BLaER1 treated with 17β-estradiol and CSF1 and Interleukin-3, amounts not matched to agents 10 nM and 100 nM (cell line): ENCODE measurements at regions not wholly inside any gene's neighbourhood (a gene's known extent, or its start where the extent isn't known, plus 50 kb on each side); places are given as distances from the start of the nearest gene placed in this dataset.

ENCODE experiments used
- H3K27ac ChIP-seq, 11 experiments: shearing (Covaris generic); formaldehyde crosslinking; 2 replicates each; pipeline ENCODE4 v1.8.1; 2022
- H3K27me3 ChIP-seq, 11 experiments: shearing (Covaris generic); formaldehyde crosslinking; 2 replicates each; pipeline ENCODE4 v1.8.1; 2022
- H3K36me3 ChIP-seq, 11 experiments: shearing (Covaris generic); formaldehyde crosslinking; 2 replicates each; pipeline ENCODE4 v1.8.1; 2022
- H3K4me1 ChIP-seq, 10 experiments: shearing (Covaris generic); formaldehyde crosslinking; 2 replicates each; pipeline ENCODE4 v1.8.1; 2022
- H3K4me2 ChIP-seq, 11 experiments: shearing (Covaris generic); formaldehyde crosslinking; 2 replicates each; pipeline ENCODE4 v1.8.1; 2022
- H3K4me3 ChIP-seq, 10 experiments: shearing (Covaris generic); formaldehyde crosslinking; 2 replicates each; pipeline ENCODE4 v1.8.1; 2022
- H3K9ac ChIP-seq, 11 experiments: shearing (Covaris generic); formaldehyde crosslinking; 2 replicates each; pipeline ENCODE4 v1.8.1; 2022
- H3K9me3 ChIP-seq, 11 experiments: shearing (Covaris generic); formaldehyde crosslinking; replicated peaks in 1 of 11; 2 replicates each; pipeline ENCODE4 v1.8.1; 2022
- H4K20me1 ChIP-seq, 11 experiments: shearing (Covaris generic); formaldehyde crosslinking; 2 replicates each; pipeline ENCODE4 v1.8.1; 2022
- Cebpa-rat ChIP-seq, 11 experiments: shearing (Covaris generic); IDR thresholded peaks; 2 replicates each; pipeline ENCODE4 v1.8.1; 2022

DNA sequence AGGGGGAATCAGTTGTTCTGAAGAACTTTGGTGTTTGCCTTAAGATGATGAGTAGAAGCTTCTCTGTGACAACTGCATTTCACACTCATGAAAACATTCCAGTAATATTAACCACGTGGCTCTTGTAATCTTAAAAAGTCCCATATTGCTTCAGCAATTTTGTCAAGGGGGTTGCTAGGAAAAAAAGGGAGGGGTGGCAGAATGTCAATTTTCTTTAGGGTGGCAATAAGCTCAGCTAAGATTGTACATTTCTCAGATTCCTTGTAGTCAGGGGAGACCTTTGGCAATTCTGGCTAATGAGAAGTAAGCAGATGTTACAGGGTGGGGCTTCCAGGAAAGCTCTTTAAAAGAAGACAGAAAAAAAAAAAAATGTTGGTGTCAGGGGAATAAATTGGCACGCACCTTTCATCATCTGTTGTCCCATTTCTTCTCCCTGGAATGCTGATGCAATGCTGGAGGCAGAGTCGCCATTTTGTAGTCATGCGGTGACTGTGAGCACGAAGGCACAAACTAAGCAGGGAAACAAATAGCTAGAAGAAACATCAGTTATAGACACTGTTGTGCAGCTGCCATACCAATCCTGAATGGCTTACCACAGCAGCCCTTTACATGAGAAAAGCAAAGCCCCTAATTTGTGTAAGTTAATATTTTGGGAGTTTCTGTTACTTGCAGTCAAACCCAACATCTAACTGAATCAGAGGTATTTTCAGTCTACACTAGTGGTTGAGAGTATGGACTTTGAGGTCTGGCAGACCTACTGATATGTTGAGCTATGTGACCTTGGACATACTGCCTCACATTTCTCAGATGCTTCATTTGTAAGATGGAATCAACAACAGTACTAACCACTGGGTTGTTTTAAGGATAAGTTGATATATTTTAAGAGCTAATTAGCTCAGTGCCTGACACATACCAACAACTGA is 56.1 kb upstream of the MRPS6 start:
- Histone ChIP-seq H3K4me1 (peaks cover 41 to 59% (median 56%) of the 10 kb centered on the region in 10 experiments), H3K27ac (peak overlapping the region in 10 of 11 experiments; percentile 81 to 99 (median 96); a peak in 21 of 22 replicates), H3K9ac (peak overlapping the region in 3 of 11 experiments; percentile 44 to 83 (median 82); a peak in 3 of 22 replicates), H3K27me3 (no peaks in the 10 kb centered on the region), H3K4me3 (peak overlapping the region in 1 of 10 experiments; percentile 10; a peak in 2 of 20 replicates), H3K36me3 (peaks cover 0 to 16% (median 0%) of the 10 kb centered on the region in 11 experiments; a peak in 6 of 22 replicates), H3K9me3 (peaks cover 55 to 74% (median 68%) of the 10 kb centered on the region in 11 experiments), H4K20me1 (no peaks in the 10 kb centered on the region), H3K4me2 (peak overlapping the region in 9 of 11 experiments; percentile 0 to 89 (median 79); a peak in 14 of 22 replicates)
- TF ChIP-seq Cebpa-rat (IDR thresholded peaks at IDR 0.05) = peak in 1 of 11 experiments; percentile 35; a peak in 2 of 22 replicates

DNA sequence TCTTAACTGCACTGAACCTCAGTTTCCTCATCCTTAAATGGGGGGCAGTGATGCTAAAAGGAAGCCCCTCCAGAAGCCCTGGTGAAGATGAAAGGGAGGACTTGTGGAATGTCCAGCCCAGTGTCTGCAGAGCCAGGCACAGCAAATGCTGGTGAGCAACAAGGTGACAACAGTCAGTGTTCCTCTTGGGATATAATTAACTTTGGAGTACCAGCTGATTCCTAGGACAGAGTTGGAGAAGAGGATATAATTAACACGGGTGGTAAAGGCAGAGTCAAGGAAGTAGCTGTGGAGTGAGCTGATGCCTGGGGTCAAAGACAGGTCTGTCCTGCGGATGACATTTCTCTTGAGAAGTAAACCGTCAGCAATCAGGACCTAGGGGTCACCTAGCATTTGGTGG is 60.7 kb upstream of the MRPS6 start:
- no peaks in the 10 kb centered on the region for H4K20me1 ChIP-seq
- no peak for TF ChIP-seq Cebpa-rat (IDR thresholded peaks at IDR 0.05)
- peak overlapping the region in 2 of 11 experiments; percentile 1 to 10; a peak in 1 of 22 replicates for H3K27ac ChIP-seq
- H3K4me3 ChIP-seq = no peak overlapping the region; a peak in 1 of 20 replicates
- H3K27me3 ChIP-seq = no peaks in the 10 kb centered on the region
- H3K4me2 ChIP-seq = no peak overlapping the region
- H3K36me3 ChIP-seq = peaks cover 0 to 26% (median 0%) of the 10 kb centered on the region in 11 experiments; a peak in 7 of 22 replicates
- H3K9me3 ChIP-seq = peaks cover 66 to 100% (median 85%) of the 10 kb centered on the region in 11 experiments
- no peak overlapping the region for H3K9ac ChIP-seq
- H3K4me1 ChIP-seq = peaks cover 0 to 12% (median 9%) of the 10 kb centered on the region in 10 experiments; a peak in 14 of 20 replicates

DNA sequence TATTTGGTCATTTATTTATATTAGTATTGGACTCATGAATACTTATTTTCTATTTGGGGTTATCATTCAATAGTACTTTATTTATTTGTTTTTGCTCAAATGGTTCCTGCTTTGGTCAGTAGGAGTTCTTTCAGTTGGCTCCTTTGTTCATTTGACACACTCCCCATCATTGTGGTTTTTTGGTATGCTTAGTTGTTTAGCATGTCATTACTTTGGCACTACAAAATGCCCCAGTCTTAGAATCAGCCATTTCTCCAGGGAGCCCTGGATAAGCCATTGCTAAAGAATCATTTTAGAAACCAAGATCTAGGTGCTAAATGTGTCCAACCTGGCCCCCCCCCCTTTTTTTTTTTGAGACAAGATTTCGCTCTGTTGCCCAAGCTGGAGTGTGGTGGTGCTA is 61.7 kb upstream of the MRPS6 start:
- Histone ChIP-seq H3K27ac (no peak overlapping the region), H3K4me1 (peaks cover 0 to 2% (median 0%) of the 10 kb centered on the region in 10 experiments; a peak in 4 of 20 replicates), H4K20me1 (no peaks in the 10 kb centered on the region), H3K27me3 (no peaks in the 10 kb centered on the region), H3K36me3 (peaks cover 0 to 23% (median 0%) of the 10 kb centered on the region in 11 experiments; a peak in 7 of 22 replicates), H3K4me2 (no peak overlapping the region), H3K9me3 (peaks cover 59 to 96% (median 75%) of the 10 kb centered on the region in 11 experiments), H3K4me3 (peak overlapping the region in 2 of 10 experiments; percentile 2 to 24; a peak in 1 of 20 replicates), H3K9ac (no peak overlapping the region)
- TF ChIP-seq Cebpa-rat (IDR thresholded peaks at IDR 0.05) = no peak

DNA sequence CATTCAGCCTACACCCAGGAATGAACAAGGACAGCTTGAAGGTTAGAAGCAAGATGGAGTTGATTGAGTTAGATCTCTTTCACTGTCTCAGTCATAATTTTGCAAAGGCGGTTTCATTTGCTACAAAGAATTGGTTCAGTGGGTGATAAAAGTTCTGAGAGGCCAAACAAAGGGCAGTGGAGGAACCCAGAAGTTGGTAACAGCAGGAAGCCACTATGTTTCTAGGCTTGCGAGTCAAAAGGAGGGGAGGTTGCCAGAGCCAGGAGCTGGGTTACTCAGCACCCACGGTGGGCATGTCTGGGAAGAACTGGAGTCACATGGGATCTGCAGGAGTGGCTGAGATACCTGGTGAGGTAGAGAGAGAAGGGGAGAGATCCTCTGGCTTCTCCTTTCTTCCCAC is 64.2 kb upstream of the MRPS6 start:
- no peak for TF ChIP-seq Cebpa-rat (IDR thresholded peaks at IDR 0.05)
- H3K4me1 ChIP-seq = no peaks in the 10 kb centered on the region
- H3K4me2 ChIP-seq = peak overlapping the region in 1 of 11 experiments; percentile 7; a peak in 1 of 22 replicates
- H3K4me3 ChIP-seq = no peak overlapping the region
- H3K27me3 ChIP-seq = no peaks in the 10 kb centered on the region
- no peaks in the 10 kb centered on the region for H4K20me1 ChIP-seq
- H3K9me3 ChIP-seq = peaks cover 47 to 92% (median 64%) of the 10 kb centered on the region in 11 experiments
- H3K36me3 ChIP-seq = peaks cover 0 to 23% (median 0%) of the 10 kb centered on the region in 11 experiments; a peak in 7 of 22 replicates
- peak overlapping the region in 3 of 11 experiments; percentile 15 to 16 (median 16); a peak in 4 of 22 replicates for H3K27ac ChIP-seq
- H3K9ac ChIP-seq = no peak overlapping the region

DNA sequence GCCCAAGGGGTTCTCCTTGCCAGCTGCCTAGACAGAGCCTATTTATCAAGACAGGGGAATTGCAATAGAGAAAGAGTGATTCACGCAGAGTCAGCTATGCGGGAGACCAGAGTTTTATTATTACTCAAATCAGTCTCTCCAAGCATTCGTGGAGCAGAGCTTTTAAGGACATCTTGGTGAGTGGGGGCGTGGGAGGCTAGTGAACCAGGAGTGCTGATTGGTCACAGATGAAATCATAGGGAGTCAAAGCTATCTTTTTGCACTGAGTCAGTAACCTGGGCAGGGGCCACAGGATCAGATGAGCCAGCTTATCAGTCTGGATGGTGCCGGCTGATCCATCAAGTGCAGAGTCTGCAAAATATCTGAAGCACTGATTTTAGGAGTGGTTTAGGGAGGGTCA is 64.8 kb upstream of the MRPS6 start:
- Histone ChIP-seq H4K20me1 (no peaks in the 10 kb centered on the region), H3K9me3 (peaks cover 47 to 92% (median 64%) of the 10 kb centered on the region in 11 experiments), H3K27ac (no peak overlapping the region), H3K4me2 (no peak overlapping the region), H3K4me1 (no peaks in the 10 kb centered on the region), H3K9ac (no peak overlapping the region), H3K36me3 (peaks cover 0 to 23% (median 0%) of the 10 kb centered on the region in 11 experiments; a peak in 7 of 22 replicates), H3K27me3 (no peaks in the 10 kb centered on the region), H3K4me3 (no peak overlapping the region)
- TF ChIP-seq Cebpa-rat (IDR thresholded peaks at IDR 0.05) = no peak

DNA sequence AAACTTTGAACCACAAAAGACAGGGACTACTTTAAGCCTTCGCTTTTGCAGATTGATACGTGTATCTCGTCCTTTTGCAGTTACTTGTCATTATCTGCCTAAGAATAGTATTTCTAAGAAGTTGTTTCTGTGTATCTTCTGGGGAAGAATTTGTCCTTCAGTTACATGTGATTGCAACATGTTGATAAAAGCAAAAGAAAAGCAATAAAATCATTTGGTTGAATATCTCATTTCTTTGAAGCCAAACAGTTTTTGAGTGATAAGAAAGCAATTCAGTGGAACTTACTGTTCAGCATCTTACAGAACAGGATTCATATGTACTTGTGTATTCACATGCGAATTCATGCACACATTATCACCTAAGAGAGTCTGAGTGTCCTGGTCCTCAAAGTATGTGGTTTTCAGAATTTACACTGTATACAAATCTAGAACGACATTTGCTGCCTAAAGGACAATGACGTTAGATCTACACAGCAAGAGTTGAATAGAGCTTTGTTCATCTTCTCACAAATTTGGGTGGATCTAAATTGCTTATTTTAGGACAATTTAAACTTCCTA is 66.7 kb upstream of the MRPS6 start:
- no peak for TF ChIP-seq Cebpa-rat (IDR thresholded peaks at IDR 0.05)
- peaks cover 0 to 6% (median 0%) of the 10 kb centered on the region in 11 experiments; a peak in 3 of 22 replicates for H3K36me3 ChIP-seq

DNA sequence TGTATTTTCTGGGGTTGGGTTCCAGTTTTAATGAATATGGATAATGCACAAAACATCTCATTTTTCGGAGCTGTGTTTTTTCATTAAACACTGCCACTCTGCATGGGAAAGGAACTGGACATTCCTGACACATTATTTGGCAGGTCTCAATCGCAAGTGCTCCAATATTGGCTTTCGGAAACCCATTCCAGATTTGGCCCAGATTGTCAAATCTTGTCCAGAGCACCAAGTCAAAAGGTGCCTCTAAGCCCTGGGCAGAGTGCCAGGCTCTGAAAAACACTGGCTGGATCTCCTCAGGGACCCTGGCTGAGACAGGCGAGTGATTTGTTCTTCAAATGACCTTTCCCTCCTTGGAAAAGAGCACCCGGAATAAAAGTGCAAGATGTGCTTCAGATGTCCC is 68.4 kb upstream of the MRPS6 start:
- Histone ChIP-seq H3K4me2 (no peak overlapping the region), H3K36me3 (no peaks in the 10 kb centered on the region), H3K9ac (no peak overlapping the region), H3K27me3 (no peaks in the 10 kb centered on the region), H3K4me1 (peaks cover 0 to 6% (median 0%) of the 10 kb centered on the region in 10 experiments; a peak in 2 of 20 replicates), H3K9me3 (peaks cover 11 to 63% (median 28%) of the 10 kb centered on the region in 11 experiments), H3K27ac (no peak overlapping the region), H3K4me3 (no peak overlapping the region), H4K20me1 (no peaks in the 10 kb centered on the region)
- TF ChIP-seq Cebpa-rat (IDR thresholded peaks at IDR 0.05) = no peak

More for the DNA sequence above, 66.7 kb upstream of the MRPS6 start:
- Histone ChIP-seq H3K27ac (no peak overlapping the region), H3K4me2 (no peak overlapping the region), H3K9me3 (peaks cover 28 to 80% (median 45%) of the 10 kb centered on the region in 11 experiments), H3K9ac (no peak overlapping the region), H4K20me1 (no peaks in the 10 kb centered on the region), H3K4me3 (no peak overlapping the region), H3K4me1 (no peaks in the 10 kb centered on the region), H3K27me3 (no peaks in the 10 kb centered on the region)

DNA sequence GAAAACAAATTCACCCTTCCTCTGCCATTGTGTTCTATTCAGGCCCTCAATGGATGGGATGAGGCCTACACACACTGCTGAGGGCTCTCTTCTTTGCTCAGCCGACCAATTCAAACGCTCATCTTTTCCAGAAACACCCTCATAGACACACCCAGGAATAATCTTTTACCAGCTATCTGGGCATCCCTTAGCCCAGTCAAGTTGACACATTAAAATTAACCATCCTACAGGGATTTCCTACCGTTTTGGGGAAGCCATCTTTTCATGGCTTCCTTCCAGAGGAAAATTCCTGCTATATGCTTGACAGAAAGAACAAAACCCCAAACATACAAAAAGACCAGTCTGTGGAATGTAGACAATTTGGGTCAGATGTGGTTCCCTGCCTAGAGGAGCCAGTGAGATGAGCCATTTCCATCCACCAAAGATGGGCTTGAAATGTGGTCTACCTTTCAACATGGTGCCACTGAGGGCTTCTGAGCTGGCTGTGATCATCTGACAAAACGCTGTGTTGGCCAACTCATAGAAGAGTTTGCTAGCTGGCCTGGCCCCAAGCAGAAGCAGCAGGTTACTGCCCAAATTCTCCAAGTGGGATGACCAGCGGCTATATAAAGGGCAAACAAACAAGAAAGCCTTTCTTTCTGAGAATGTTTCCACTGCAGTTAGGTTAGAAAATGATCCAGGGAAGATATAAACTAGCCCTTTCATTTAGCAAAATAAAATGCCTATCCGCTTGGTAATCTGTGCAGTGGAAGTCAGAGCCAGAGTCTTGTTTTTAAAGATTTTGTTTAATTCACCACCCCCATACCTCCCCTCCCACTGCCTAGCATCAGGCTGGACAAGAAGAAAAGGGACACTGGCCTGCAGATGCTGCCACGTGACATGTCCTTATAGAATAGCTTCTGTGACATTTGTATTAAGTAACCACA is 69.1 kb upstream of the MRPS6 start:
- TF ChIP-seq Cebpa-rat (IDR thresholded peaks at IDR 0.05) = no peak
- no peaks in the 10 kb centered on the region for H4K20me1 ChIP-seq
- no peak overlapping the region for H3K4me2 ChIP-seq
- no peaks in the 10 kb centered on the region for H3K36me3 ChIP-seq
- no peak overlapping the region for H3K4me3 ChIP-seq
- no peak overlapping the region for H3K27ac ChIP-seq
- no peaks in the 10 kb centered on the region for H3K27me3 ChIP-seq
- H3K4me1 ChIP-seq = peaks cover 0 to 10% (median 0%) of the 10 kb centered on the region in 10 experiments; a peak in 2 of 20 replicates
- H3K9ac ChIP-seq = no peak overlapping the region
- peaks cover 10 to 56% (median 21%) of the 10 kb centered on the region in 11 experiments for H3K9me3 ChIP-seq
